ENCODE measurements at regions not wholly inside any gene's neighbourhood (a gene's known extent, or its start where the extent isn't known, plus 50 kb on each side); places are given as distances from the start of the nearest gene placed in this dataset.

- TF ChIP-seq CTCF (IDR thresholded peaks at IDR 0.05; ENCODE audit: low read length) (no peak), EZH2 (IDR thresholded peaks at IDR 0.05; ENCODE audit: borderline replicate concordance, low read length) (no peak)
Measured at GRCh38 chr2:219985017-219985416, 357.6 kb downstream of the SLC4A3 start.

All from OCI-LY1 (cell line).